CD4-positive, alpha-beta memory T cell (primary cell): ENCODE measurements at regions not wholly inside any gene's neighbourhood (a gene's known extent, or its start where the extent isn't known, plus 50 kb on each side); places are given as distances from the start of the nearest gene placed in this dataset.

Experiments used
- CTCF ChIA-PET: fragments of 350-600 bp; sonication (Branson Sonifier 250); formaldehyde crosslinking; loops from one replicate; lab custom pipeline; 2021; ENCODE audit warnings: inconsistent platforms; ENCODE audit not compliant: partially characterized antibody; lab: Charles Lee
- POLR2A ChIA-PET: fragments of 350-600 bp; sonication (Branson Sonifier 250); formaldehyde crosslinking; loops from one replicate; lab custom pipeline; 2021; ENCODE audit not compliant: partially characterized antibody; lab: Charles Lee
- DNase-seq, 5 donors: peaks; one replicate each; pipeline versions ENCODE4 v3.0.0 to v3.0.0-alpha.2; 2020 to 2022; ENCODE audit warnings: mixed read lengths in 1 of 5
- H3K27ac ChIP-seq: one replicate; pipeline ENCODE4 v1.7.0; 2013; ENCODE audit warnings: low read depth, low read length
- H3K27me3 ChIP-seq: 2 replicates; pipeline ENCODE4 v1.7.0; 2013; ENCODE audit warnings: mild to moderate bottlenecking, low read length, moderate library complexity; ENCODE audit not compliant: insufficient read depth
- H3K36me3 ChIP-seq: 2 replicates; pipeline ENCODE4 v1.7.0; 2013; ENCODE audit warnings: mild to moderate bottlenecking, low read length, moderate library complexity; ENCODE audit not compliant: insufficient read depth
- H3K4me1 ChIP-seq: 2 replicates; pipeline ENCODE4 v1.7.0; 2013; ENCODE audit warnings: mild to moderate bottlenecking, low read length, moderate library complexity; ENCODE audit not compliant: insufficient read depth
- H3K4me3 ChIP-seq, 2 donors: one replicate each; pipeline ENCODE4 v1.7.0; 2013; ENCODE audit warnings: low read length in 2 of 2, mild to moderate bottlenecking in 1 of 2
- H3K9me3 ChIP-seq, 2 donors: one replicate each; pipeline ENCODE4 v1.7.0; 2013; ENCODE audit warnings: low read length in 2 of 2, control low read depth in 1 of 2; ENCODE audit not compliant: control insufficient read depth in 1 of 2
- H3K27ac Mint-ChIP-seq, 7 donors: one replicate each; pipeline ENCODE4 v1.8.0; 2020 to 2021; ENCODE audit warnings: mixed read lengths in 7 of 7, mild to moderate bottlenecking in 6 of 7, inconsistent platforms in 3 of 7, moderate library complexity in 3 of 7
- H3K27me3 Mint-ChIP-seq, 2 donors: one replicate each; pipeline ENCODE4 v1.8.0; 2020 to 2021; ENCODE audit warnings: mixed read lengths in 2 of 2
- H3K36me3 Mint-ChIP-seq, 2 donors: one replicate each; pipeline ENCODE4 v1.8.0; 2020 to 2021; ENCODE audit warnings: mixed read lengths in 2 of 2, inconsistent platforms in 1 of 2, mild to moderate bottlenecking in 1 of 2
- H3K4me1 Mint-ChIP-seq, 4 donors: one replicate each; pipeline ENCODE4 v1.8.0; 2020 to 2021; ENCODE audit warnings: mixed read lengths in 4 of 4, mild to moderate bottlenecking in 1 of 4
- H3K4me3 Mint-ChIP-seq, 8 donors: one replicate each; pipeline ENCODE4 v1.8.0; 2020 to 2021; ENCODE audit warnings: mixed read lengths in 8 of 8, mild to moderate bottlenecking in 7 of 8, moderate library complexity in 6 of 8, inconsistent platforms in 3 of 8
- H3K9me3 Mint-ChIP-seq, 8 donors: one replicate each; pipeline ENCODE4 v1.8.0; 2020 to 2021; ENCODE audit warnings: mixed read lengths in 8 of 8, mild to moderate bottlenecking in 5 of 8, inconsistent platforms in 3 of 8, moderate library complexity in 1 of 8
- intact Hi-C: fragments of 100-400 bp; cut with micrococcal nuclease; formaldehyde crosslinking; loops from one replicate; pipeline ENCODE4 v1.15.1; 2023

- H3K9me3 Mint-ChIP-seq: no peaks in the 10 kb centered on the region
- H3K36me3 Mint-ChIP-seq: no peaks in the 10 kb centered on the region
- ChIA-PET POLR2A (no interaction called here), CTCF (no interaction called here)
- peaks cover 0 to 4% of the 10 kb centered on the region in 2 donors for H3K27me3 Mint-ChIP-seq
- peaks cover 0 to 2% (median 0%) of the 10 kb centered on the region in 4 donors for H3K4me1 Mint-ChIP-seq
- Histone ChIP-seq H3K4me1 (no peaks in the 10 kb centered on the region), H3K27ac (no peak overlapping the region), H3K4me3 (no peak overlapping the region), H3K9me3 (no peaks in the 10 kb centered on the region), H3K36me3 (no peaks in the 10 kb centered on the region), H3K27me3 (no peaks in the 10 kb centered on the region)
- intact Hi-C loops: no loop called here
- no peak overlapping the region for H3K4me3 Mint-ChIP-seq
- no peak overlapping the region for H3K27ac Mint-ChIP-seq
- no peak for DNase-seq
These were observed 190.4 kb downstream of the ATXN7L3B start for GRCh38 chr12:74728006-74728405.

GRCh38 chr12:74732164-74732784, 194.6 kb downstream of the ATXN7L3B start:
- H3K9me3 Mint-ChIP-seq: no peaks in the 10 kb centered on the region

GRCh38 chr12:74732826-74733225, 195.2 kb downstream of the ATXN7L3B start:
- no peaks in the 10 kb centered on the region for H3K36me3 ChIP-seq
- intact Hi-C loops: no loop called here
- H3K9me3 Mint-ChIP-seq: no peaks in the 10 kb centered on the region
- H3K4me1 ChIP-seq: no peaks in the 10 kb centered on the region
- no peaks in the 10 kb centered on the region for H3K36me3 Mint-ChIP-seq
- CTCF ChIA-PET: interaction anchor here (0.9 kb wide), 1 partner anchor 9 kb away, joined by 3 read pairs; no protein-coding TSS in a partner anchor
- no peak overlapping the region for H3K27ac ChIP-seq
- no peak for DNase-seq
- no peaks in the 10 kb centered on the region for H3K9me3 ChIP-seq
- peaks cover 0 to 2% (median 0%) of the 10 kb centered on the region in 4 donors for H3K4me1 Mint-ChIP-seq
- no peak overlapping the region for H3K27ac Mint-ChIP-seq
- H3K4me3 ChIP-seq: no peak overlapping the region
- no peaks in the 10 kb centered on the region for H3K27me3 ChIP-seq
- POLR2A ChIA-PET: no interaction called here
- no peak overlapping the region for H3K4me3 Mint-ChIP-seq
- H3K27me3 Mint-ChIP-seq: peaks cover 0 to 4% of the 10 kb centered on the region in 2 donors

More at GRCh38 chr12:74732164-74732784, 194.6 kb downstream of the ATXN7L3B start:
- H3K27ac ChIP-seq: no peak overlapping the region
- Mint-ChIP-seq H3K27ac (no peak overlapping the region), H3K4me3 (no peak overlapping the region), H3K36me3 (no peaks in the 10 kb centered on the region), H3K27me3 (peaks cover 0 to 4% of the 10 kb centered on the region in 2 donors), H3K4me1 (peaks cover 0 to 2% (median 0%) of the 10 kb centered on the region in 4 donors)
- POLR2A ChIA-PET: no interaction called here
- DNase-seq: no peak
- H3K27me3 ChIP-seq: no peaks in the 10 kb centered on the region
- intact Hi-C loops: no loop called here
- H3K4me3 ChIP-seq: no peak overlapping the region
- H3K9me3 ChIP-seq: no peaks in the 10 kb centered on the region
- CTCF ChIA-PET: interaction anchor here (0.9 kb wide), 1 partner anchor 9 kb away, joined by 3 read pairs; no protein-coding TSS in a partner anchor
- no peaks in the 10 kb centered on the region for H3K36me3 ChIP-seq
- H3K4me1 ChIP-seq: no peaks in the 10 kb centered on the region

- no peaks in the 10 kb centered on the region for H3K36me3 Mint-ChIP-seq
- no peaks in the 10 kb centered on the region for H3K9me3 ChIP-seq
- H3K4me3 ChIP-seq: no peak overlapping the region
- H3K27ac Mint-ChIP-seq: no peak overlapping the region
- CTCF ChIA-PET: no interaction called here
- peaks cover 0 to 2% of the 10 kb centered on the region in 2 donors for H3K27me3 Mint-ChIP-seq
- POLR2A ChIA-PET: no interaction called here
- no peaks in the 10 kb centered on the region for H3K27me3 ChIP-seq
- no peak overlapping the region for H3K27ac ChIP-seq
- intact Hi-C loops: no loop called here
- no peaks in the 10 kb centered on the region for H3K4me1 Mint-ChIP-seq
- no peaks in the 10 kb centered on the region for H3K4me1 ChIP-seq
- no peak overlapping the region for H3K4me3 Mint-ChIP-seq
- H3K36me3 ChIP-seq: no peaks in the 10 kb centered on the region
- no peaks in the 10 kb centered on the region for H3K9me3 Mint-ChIP-seq
- DNase-seq: no peak
These were observed 203.5 kb downstream of the ATXN7L3B start for GRCh38 chr12:74741112-74741511.

DNA sequence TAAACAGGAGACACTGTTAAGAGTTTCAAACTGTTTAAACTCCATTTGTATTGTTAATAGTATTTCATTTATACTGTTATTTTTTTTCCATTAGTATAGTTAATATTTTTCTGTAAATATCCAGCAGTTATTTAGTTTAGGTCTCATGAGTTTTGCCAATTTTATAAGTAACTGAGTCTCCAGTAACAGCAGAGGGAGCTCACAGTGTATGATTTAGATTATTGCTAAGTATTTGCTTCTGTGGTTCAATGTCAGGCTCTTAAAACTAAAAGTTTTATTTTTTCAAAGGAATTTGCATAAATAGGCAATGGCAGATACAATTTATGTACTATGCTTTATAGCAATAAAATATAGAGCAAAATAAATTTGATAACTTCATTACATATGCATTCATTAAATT, 209.7 kb downstream of the ATXN7L3B start:
- Histone ChIP-seq H3K27me3 (no peaks in the 10 kb centered on the region), H3K36me3 (no peaks in the 10 kb centered on the region), H3K4me1 (no peaks in the 10 kb centered on the region), H3K27ac (no peak overlapping the region), H3K9me3 (no peaks in the 10 kb centered on the region), H3K4me3 (no peak overlapping the region)
- Mint-ChIP-seq H3K27ac (no peak overlapping the region), H3K4me1 (no peaks in the 10 kb centered on the region), H3K4me3 (no peak overlapping the region), H3K27me3 (peaks cover 0 to 4% of the 10 kb centered on the region in 2 donors), H3K36me3 (no peaks in the 10 kb centered on the region), H3K9me3 (peaks cover 0 to 2% (median 0%) of the 10 kb centered on the region in 8 donors)
- CTCF ChIA-PET: no interaction called here
- POLR2A ChIA-PET: no interaction called here
- intact Hi-C loops: no loop called here
- DNase-seq: peak in 1 of 5 donors; percentile 3

- Mint-ChIP-seq H3K27ac (no peak overlapping the region), H3K4me1 (no peaks in the 10 kb centered on the region), H3K27me3 (peaks cover 0 to 2% of the 10 kb centered on the region in 2 donors), H3K4me3 (no peak overlapping the region), H3K36me3 (no peaks in the 10 kb centered on the region), H3K9me3 (peaks cover 0 to 2% (median 0%) of the 10 kb centered on the region in 8 donors)
- H3K36me3 ChIP-seq: no peaks in the 10 kb centered on the region
- intact Hi-C loops: no loop called here
- no peak overlapping the region for H3K27ac ChIP-seq
- H3K4me1 ChIP-seq: no peaks in the 10 kb centered on the region
- CTCF ChIA-PET: no interaction called here
- POLR2A ChIA-PET: no interaction called here
- no peak overlapping the region for H3K4me3 ChIP-seq
- no peaks in the 10 kb centered on the region for H3K9me3 ChIP-seq
- no peaks in the 10 kb centered on the region for H3K27me3 ChIP-seq
- no peak for DNase-seq
These were observed 213.8 kb downstream of the ATXN7L3B start for GRCh38 chr12:74751441-74751840.

GRCh38 chr12:74752215-74752614, 214.6 kb downstream of the ATXN7L3B start:
- Mint-ChIP-seq H3K36me3 (no peaks in the 10 kb centered on the region), H3K4me3 (no peak overlapping the region), H3K9me3 (peaks cover 0 to 3% (median 0%) of the 10 kb centered on the region in 8 donors), H3K27ac (no peak overlapping the region), H3K4me1 (no peaks in the 10 kb centered on the region), H3K27me3 (peaks cover 0 to 2% of the 10 kb centered on the region in 2 donors)
- no peak overlapping the region for H3K4me3 ChIP-seq
- H3K27ac ChIP-seq: no peak overlapping the region
- ChIA-PET CTCF (no interaction called here), POLR2A (no interaction called here)
- H3K4me1 ChIP-seq: no peaks in the 10 kb centered on the region
- no peak for DNase-seq
- intact Hi-C loops: no loop called here
- H3K9me3 ChIP-seq: no peaks in the 10 kb centered on the region
- no peaks in the 10 kb centered on the region for H3K36me3 ChIP-seq
- H3K27me3 ChIP-seq: no peaks in the 10 kb centered on the region
